ENCODE measurements at regions not wholly inside any gene's neighbourhood (a gene's known extent, or its start where the extent isn't known, plus 50 kb on each side); places are given as distances from the start of the nearest gene placed in this dataset.

GRCh38 chr16:85375282-85375681 is 237.8 kb upstream of the GSE1 start:
- Histone ChIP-seq H2BK12ac (ENCODE audit: insufficient read length, low read depth, low read length) (no peak overlapping the region), H3K23me2 (ENCODE audit: insufficient read length, low read depth, low read length, poor library complexity, severe bottlenecking) (no peaks in the 10 kb centered on the region), H2BK5ac (ENCODE audit: insufficient read length, low read length) (no peak overlapping the region), H3T11ph (ENCODE audit: low read length) (no peak overlapping the region), H3K79me2 (ENCODE audit: insufficient read depth, low read length) (no peaks in the 10 kb centered on the region; the same call in 1 of the 2 replicates), H3K14ac (ENCODE audit: insufficient read depth, low read length) (no peak overlapping the region), H2BK15ac (ENCODE audit: low read depth, low read length) (no peak overlapping the region), H2AFZ (ENCODE audit: low read length) (no peak overlapping the region), H3K4ac (ENCODE audit: low read depth, low read length) (no peak overlapping the region), H3K23ac (ENCODE audit: insufficient read length, low read depth, low read length) (no peak overlapping the region), H3K56ac (ENCODE audit: insufficient read length, low read depth, low read length) (no peak overlapping the region), H4K20me1 (ENCODE audit: control insufficient read depth, insufficient read depth, insufficient read length) (no peaks in the 10 kb centered on the region), H2BK120ac (ENCODE audit: low read depth, low read length, poor library complexity, severe bottlenecking) (no peak overlapping the region), H3K4me1 (ENCODE audit: insufficient read depth, low read length) (no peaks in the 10 kb centered on the region), H3K27ac (ENCODE audit: insufficient read length, low read depth, low read length) (no peak overlapping the region), H3K79me1 (ENCODE audit: insufficient read depth, low read depth, low read length, poor library complexity, severe bottlenecking) (no peaks in the 10 kb centered on the region), H4K8ac (replicated peaks; ENCODE audit: insufficient read length, low read depth, low read length) (no peak overlapping the region), H3K9me3 (ENCODE audit: control insufficient read depth, low read depth, low read length) (no peaks in the 10 kb centered on the region), H2BK20ac (ENCODE audit: low read depth, low read length, poor library complexity, severe bottlenecking) (no peak overlapping the region), H2AK5ac (ENCODE audit: insufficient read length, low read length) (no peak overlapping the region), H3K9ac (ENCODE audit: extremely low read depth, insufficient read length, low read length) (no peak overlapping the region), H3K4me2 (ENCODE audit: insufficient read depth, insufficient read length, low read length) (no peak overlapping the region), H4K5ac (ENCODE audit: insufficient read length, low read depth, low read length) (no peak overlapping the region), H4K91ac (ENCODE audit: insufficient read length, low read depth, low read length) (no peak overlapping the region), H3K18ac (ENCODE audit: insufficient read length, low read depth, low read length) (no peak overlapping the region), H3K27me3 (ENCODE audit: insufficient read depth, low read length) (no peaks in the 10 kb centered on the region)
- H3K4me3 Mint-ChIP-seq, result no peak overlapping the region
- no peaks in the 10 kb centered on the region for H3K36me3 Mint-ChIP-seq (ENCODE audit: insufficient read depth in 1 of 3, low read depth in 3 of 3)
- no peak for DNase-seq
- H3K9me3 Mint-ChIP-seq, result peaks cover 0 to 1% of the 10 kb centered on the region in 2 experiments; a peak in 1 of 5 replicates
- peaks cover 0 to 6% of the 10 kb centered on the region in 2 experiments; a peak in 2 of 4 replicates for H3K4me1 Mint-ChIP-seq
- no CpG with 5 or more reads among the region's 8 CpGs for WGBS (ENCODE audit: extremely low coverage, insufficient read length, low lambda C conversion rate)
- peaks cover 4% of the 10 kb centered on the region for H3K27me3 Mint-ChIP-seq (ENCODE audit: low read depth)
- TF ChIP-seq CTCF (conservative IDR thresholded peaks at IDR 0.05), result no peak
- no peak overlapping the region; a peak in 1 of 7 replicates for H3K27ac Mint-ChIP-seq

All from H9 (cell line).